Mammary epithelial cell (primary cell): ENCODE measurements at regions not wholly inside any gene's neighbourhood (a gene's known extent, or its start where the extent isn't known, plus 50 kb on each side); places are given as distances from the start of the nearest gene placed in this dataset.

Experiments
- EZH2 ChIP-seq: IDR thresholded peaks from 2 replicates; pipeline ENCODE4 v1.6.1; 2012; ENCODE audit warnings: low read length, inconsistent platforms, borderline replicate concordance
- TF ChIP-seq, protein P1 (sequence below), 2 donors: IDR thresholded peaks in 1 of 2; conservative IDR thresholded peaks in 1 of 2; 2 replicates each; pipeline ENCODE4 v1.5.1; 2011 to 2012; ENCODE audit warnings: inconsistent platforms in 2 of 2, low read length in 2 of 2, mild to moderate bottlenecking in 2 of 2, control low read depth in 1 of 2, low read depth in 1 of 2; ENCODE audit not compliant: insufficient read depth in 1 of 2; ENCODE audit errors: extremely low read depth in 1 of 2

DNA sequence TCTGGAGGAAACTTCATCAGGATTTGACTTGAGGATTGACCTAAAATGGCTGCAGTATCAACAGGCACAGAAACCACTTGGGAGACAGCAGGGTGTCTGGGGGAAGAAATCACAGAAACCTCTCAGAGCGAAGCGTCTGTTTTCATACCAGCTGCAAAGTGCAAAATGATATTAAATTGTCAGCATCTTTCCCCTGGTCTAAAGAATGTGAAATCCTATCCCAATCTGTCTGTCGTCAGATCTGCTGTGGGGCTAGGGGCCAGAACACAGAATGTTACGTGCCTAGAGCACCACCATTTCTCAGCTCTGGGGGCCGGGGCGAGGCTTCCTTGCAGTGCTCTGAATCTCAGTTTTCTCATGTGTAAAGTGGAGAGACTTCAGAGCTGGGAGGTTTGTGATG, 54.1 kb upstream of the MYCN start:
- TF ChIP-seq, protein P1, sequence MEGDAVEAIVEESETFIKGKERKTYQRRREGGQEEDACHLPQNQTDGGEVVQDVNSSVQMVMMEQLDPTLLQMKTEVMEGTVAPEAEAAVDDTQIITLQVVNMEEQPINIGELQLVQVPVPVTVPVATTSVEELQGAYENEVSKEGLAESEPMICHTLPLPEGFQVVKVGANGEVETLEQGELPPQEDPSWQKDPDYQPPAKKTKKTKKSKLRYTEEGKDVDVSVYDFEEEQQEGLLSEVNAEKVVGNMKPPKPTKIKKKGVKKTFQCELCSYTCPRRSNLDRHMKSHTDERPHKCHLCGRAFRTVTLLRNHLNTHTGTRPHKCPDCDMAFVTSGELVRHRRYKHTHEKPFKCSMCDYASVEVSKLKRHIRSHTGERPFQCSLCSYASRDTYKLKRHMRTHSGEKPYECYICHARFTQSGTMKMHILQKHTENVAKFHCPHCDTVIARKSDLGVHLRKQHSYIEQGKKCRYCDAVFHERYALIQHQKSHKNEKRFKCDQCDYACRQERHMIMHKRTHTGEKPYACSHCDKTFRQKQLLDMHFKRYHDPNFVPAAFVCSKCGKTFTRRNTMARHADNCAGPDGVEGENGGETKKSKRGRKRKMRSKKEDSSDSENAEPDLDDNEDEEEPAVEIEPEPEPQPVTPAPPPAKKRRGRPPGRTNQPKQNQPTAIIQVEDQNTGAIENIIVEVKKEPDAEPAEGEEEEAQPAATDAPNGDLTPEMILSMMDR (conservative IDR thresholded peaks at IDR 0.05 in 1 of 2, IDR thresholded peaks at IDR 0.05 in 1 of 2; ENCODE audit: extremely low read depth in 1 of 2, insufficient read depth in 1 of 2, low read depth in 1 of 2, low read length in 2 of 2): no peak
- TF ChIP-seq EZH2: no peak
